Tongue (tissue), 1 donor: ENCODE measurements at regions not wholly inside any gene's neighbourhood (a gene's known extent, or its start where the extent isn't known, plus 50 kb on each side); places are given as distances from the start of the nearest gene placed in this dataset.
"Not testable (repeated sequence)": the region's sequence is repeated elsewhere in the genome, so short reads cannot be mapped to it uniquely, and the experiment has no call there.

ENCODE experiments used
- DNase-seq: peaks from one replicate; pipeline ENCODE4 v3.0.0-alpha.2; 2015

DNA sequence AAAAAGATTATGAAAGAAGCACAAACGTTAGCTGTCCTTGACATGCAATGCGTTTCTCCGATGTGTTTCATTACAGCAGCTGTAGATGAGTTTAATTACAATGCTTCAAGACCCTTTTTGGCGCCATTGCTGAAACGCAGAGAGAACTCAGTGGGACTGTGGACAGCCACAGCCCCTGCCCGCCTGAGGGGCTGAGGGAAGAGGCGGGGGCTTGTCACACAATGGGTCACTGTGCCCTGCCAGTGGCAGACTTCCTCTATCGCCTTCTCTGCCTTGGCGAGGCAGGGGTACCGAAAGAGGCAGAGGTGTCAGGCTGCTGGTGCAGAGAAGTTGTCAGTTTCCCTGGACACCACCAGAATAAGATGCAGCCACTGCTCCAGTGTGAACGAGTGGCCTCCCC is 252.0 kb downstream of the NR2F2 start:
- DNase-seq = no peak

- DNase-seq = no peak
Measured at GRCh38 chr15:96583671-96584070, 253.2 kb downstream of the NR2F2 start.

- DNase-seq = peak; percentile 13
Measured at GRCh38 chr15:96585484-96586386, 255.2 kb downstream of the NR2F2 start.

DNA sequence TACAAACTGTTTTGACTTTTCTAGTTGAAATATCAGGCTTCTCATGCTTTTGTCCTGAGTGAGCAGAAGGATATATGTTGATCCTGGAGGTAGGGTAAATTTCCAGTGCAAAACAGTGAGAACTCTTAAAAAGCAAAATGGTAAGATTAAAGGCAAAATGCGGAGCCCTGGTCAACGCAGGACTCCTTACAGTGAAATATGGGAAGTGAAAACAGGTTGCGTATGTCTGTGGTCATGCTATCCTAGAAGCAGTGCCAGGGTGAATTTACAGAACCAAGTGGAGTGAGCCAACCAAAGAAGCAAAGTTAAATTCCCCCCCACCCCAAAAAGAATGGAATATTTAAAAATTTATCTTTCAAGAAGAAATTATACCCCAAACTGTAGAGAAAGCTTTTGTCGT is 256.4 kb downstream of the NR2F2 start:
- no peak for DNase-seq

- DNase-seq = no peak
Measured at GRCh38 chr15:96589864-96590263, 259.4 kb downstream of the NR2F2 start.

GRCh38 chr15:96593735-96594134 is 263.2 kb downstream of the NR2F2 start:
- DNase-seq = no peak

DNA sequence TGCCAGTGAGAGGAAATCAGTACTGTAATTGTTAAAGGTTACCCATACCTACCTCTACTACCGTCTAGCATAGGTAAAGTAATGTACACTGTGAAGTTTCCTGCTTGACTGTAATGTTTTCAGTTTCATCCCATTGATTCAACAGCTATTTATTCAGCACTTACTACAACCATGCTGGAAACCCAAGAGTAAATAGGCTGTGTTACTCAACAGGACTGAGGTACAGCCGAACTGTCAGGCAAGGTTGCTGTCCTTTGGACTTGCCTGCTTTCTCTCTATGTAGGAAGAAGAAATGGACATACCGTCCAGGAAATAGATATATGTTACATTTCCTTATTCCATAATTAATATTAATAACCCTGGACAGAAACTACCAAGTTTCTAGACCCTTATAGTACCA is 265.5 kb downstream of the NR2F2 start:
- no peak for DNase-seq

DNA sequence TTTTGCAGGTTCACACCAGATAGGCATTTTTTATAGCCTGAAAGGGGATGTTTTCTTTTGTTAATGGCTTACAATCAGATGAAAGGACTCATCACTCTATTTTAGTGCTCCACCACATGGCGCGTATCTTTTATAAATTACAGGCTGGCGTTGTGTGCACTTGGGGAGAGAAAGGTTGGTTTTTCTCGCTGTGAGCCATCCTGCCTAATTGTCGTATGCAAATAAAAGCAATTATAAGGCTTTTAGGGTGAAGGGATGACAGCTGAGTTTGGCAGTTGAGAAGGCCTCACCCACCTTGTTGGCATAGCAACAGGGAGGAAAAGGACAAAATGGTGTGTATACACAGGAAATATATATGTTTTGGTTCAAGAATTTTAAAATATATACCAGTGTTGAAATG is 268.0 kb downstream of the NR2F2 start:
- no peak for DNase-seq

DNA sequence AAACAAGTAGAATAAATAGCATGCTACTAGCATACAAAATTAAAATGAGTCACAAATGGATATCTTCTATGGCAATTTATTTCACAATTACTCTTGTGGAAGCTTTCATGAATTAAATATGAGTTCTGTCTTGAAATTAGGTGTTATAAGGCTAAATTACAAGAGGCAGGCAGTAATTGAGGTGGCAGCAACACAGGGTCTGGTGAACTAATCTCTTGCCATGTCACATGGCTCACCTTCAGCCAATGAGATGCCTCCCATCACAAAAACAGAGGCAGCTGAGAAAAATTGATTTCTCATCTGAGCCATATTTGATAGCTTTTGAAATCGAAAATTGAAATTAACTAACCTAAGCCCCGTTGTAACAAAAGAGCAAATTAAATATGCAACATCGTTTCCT is 268.8 kb downstream of the NR2F2 start:
- DNase-seq = no peak

DNA sequence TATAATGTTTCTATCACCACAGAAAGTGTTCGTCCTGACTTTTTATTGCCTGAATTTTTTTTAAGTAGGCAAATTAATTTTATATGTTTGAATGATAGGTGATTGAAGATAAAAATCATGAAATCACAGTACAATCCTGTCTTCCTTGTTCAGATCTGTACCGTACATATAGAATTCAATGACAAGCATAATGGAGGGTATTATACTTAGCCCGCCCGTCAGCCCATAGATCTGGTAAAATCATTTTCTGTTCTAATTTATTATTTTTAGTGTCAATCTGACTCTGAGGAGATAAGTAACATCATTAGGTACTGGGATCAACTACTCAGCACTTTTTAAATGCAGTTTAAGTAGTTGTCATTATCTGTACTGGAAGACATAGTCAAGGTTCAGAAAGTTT is 269.9 kb downstream of the NR2F2 start:
- no peak for DNase-seq

GRCh38 chr15:96606617-96607016 is 276.1 kb downstream of the NR2F2 start:
- no peak for DNase-seq

DNA sequence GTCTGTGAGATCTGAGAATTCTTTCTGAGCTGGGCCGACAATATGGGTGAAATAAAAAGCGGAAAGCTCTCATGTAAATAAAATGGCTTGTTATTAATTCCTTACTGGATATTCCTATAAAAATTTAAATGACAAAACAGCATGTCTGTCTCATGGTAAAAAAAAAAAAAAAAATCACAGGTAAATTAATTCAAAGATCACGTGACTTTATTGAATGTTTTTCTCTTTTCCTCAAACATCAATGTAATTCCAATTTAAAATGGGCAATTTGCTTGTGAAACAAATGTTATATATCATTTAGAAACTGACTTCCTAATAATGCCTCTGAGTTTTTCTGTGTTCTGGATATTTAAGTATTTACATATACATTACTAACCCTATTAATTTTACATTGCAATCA is 280.3 kb downstream of the NR2F2 start:
- DNase-seq = no peak

GRCh38 chr15:96612917-96613316 is 282.4 kb downstream of the NR2F2 start:
- no peak for DNase-seq

DNA sequence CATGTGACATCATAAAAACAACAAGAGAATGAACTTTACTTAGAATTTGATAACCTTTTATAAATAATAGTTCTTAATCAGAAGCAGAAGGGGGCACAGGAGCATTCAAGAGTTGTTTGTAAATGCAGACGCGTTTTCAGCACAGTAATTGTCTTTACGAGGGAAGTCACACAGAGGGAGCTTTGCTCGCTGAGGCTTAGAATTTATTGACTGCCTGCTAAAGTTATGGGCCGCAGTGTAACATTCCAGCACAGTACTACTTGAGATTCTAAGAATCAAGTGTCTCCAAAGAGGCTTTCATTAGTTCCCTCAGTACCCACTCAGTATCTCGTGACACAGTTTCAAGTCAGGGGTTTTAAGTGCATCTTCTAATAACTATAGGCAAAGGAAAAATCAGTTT is 288.7 kb downstream of the NR2F2 start:
- no peak for DNase-seq

DNA sequence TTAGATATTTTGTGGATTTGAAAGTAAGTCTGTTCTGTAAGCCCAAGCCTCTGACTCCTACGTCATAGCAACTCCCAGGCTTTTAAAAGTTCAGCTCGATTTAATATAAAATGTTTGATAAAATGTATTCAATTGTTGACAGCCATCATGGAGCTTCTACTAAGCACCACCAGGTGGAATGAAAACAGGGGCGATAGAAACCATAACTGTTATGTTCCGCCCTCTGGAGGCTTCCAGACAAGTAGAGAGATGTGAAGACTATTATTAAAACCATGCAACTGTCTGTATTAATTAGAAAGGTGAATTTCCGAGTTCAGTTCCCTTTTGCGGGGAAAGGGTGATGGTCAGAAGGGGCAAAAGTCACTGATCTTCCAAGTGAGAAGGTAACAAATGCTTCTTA is 292.2 kb downstream of the NR2F2 start:
- DNase-seq = no peak

- DNase-seq = peak; percentile 78
Measured at GRCh38 chr15:96625256-96625655, 294.8 kb downstream of the NR2F2 start.

DNA sequence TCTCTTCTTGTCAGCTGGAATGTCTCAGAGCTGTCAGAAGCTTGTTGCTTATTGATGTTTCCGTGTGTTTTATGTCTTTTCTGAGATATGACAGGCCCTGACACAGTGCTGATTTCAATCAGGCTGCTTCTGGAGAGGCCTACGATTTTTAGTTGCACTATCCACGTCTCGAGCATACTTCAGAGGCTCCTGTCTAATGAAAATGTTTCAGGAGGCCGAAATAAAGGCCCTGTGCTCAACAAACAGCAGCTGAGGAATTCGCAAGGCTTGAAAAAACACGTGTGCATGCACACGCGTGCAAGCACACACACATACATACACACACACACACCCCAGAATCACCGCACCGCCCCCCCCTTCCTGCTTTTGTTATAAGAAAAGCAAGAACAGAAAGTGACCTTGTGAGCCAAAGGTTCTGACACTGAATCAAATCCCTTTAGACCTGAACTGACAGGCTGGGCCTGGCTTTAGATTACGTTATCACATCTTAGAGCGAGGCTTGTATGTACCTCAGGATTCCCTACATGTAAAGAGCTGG is 296.6 kb downstream of the NR2F2 start:
- peak; percentile 46 for DNase-seq

GRCh38 chr15:96629511-96629910 is 299.0 kb downstream of the NR2F2 start:
- peak; percentile 48 for DNase-seq

DNA sequence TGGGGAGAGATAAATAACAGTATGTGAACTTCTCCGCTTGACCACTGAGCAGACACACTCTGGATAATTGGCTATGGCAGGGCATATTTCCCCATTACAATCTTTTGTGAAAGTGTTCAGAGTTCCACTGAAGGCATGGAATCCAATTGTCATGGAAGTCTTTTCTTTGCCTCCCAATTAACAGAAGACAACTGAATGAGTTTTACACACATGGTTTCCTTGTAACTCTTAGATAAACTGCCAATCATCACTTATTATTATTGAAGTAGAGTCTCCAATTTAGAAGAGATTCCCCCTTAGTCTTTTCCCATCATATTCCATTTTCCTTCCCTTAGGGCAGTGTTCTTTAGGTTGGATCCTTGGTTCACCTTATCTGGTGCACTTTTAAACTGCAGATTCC is 308.3 kb downstream of the NR2F2 start:
- no peak for DNase-seq

- DNase-seq = no peak
Measured at GRCh38 chr15:96645796-96646195, 315.3 kb downstream of the NR2F2 start.

- no peak for DNase-seq
Measured at GRCh38 chr15:96648866-96649265, 318.4 kb downstream of the NR2F2 start.

DNA sequence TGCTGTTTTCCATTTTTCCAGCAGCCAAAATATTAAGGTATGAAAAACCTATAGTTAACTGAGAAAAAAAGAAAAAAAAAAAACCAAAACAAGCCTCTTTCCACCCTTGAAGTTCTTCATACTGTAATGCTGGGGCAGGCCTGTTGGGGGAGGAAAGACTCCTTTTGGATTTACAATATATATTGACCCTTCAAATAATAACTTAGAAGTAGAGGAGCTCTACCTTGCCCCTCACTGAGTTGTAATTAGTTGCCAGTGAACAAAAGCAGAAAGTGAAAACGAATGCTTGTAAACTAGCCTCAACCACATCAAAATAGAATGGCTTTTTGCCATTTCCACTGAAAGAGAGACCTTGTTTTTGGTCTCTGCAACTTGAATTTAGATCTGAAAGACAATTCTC is 326.6 kb downstream of the NR2F2 start:
- DNase-seq = no peak

DNA sequence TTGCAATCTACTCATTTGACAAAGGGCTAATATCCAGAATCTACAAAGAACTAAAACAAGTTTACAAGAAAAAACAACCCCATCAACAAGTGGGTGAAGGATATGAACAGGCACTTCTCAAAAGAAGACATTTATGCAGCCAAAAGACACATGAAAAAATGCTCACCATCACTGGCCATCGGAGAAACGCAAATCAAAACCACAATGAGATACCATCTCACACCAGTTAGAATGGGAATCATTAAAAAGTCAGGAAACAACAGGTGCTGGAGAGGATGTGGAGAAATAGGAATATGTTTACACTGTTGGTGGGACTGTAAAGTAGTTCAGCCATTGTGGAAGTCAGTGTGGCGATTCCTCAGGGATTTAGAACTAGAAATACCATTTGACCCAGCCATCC is 336.5 kb downstream of the NR2F2 start:
- not testable (repeated sequence) for DNase-seq

DNA sequence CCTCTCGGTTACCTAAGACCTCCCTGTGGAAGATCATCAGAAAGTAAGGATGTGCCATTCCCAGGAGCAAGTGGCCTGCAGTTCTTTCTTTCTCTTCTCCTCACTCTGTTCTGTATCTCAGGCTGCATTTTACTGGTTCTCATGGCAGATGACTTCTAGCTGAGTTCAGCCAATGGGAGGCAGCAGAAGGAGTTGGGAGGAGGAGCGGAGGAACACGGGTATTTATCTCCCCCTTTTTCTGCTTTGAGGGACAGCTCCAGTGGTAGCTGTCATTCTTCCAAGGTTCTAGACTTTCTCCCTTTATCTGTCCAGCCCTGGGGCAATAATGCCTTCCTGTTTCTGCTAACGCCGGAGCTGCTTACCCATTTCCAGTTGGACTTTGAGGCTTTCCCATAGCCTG is 339.9 kb downstream of the NR2F2 start:
- no peak for DNase-seq
